Hematopoietic multipotent progenitor cell treated with erythropoietin and hydrocortisone succinate and interleukin-3 and kit ligand, for 4 days (in vitro differentiated cells): ENCODE measurements at regions not wholly inside any gene's neighbourhood (a gene's known extent, or its start where the extent isn't known, plus 50 kb on each side); places are given as distances from the start of the nearest gene placed in this dataset.

Experiments
- DNase-seq: peaks from one replicate; pipeline ENCODE4 v3.0.0-alpha.2; 2015

GRCh38 chr7:46854958-46855473 lies 726.9 kb downstream of the TNS3 start:
- DNase-seq: no peak

- DNase-seq: no peak
Measured at GRCh38 chr7:46853451-46853850, 728.5 kb downstream of the TNS3 start.

GRCh38 chr7:46852795-46853194 lies 729.1 kb downstream of the TNS3 start:
- no peak for DNase-seq

- DNase-seq: no peak
Measured at GRCh38 chr7:46850563-46851330, 731.2 kb downstream of the TNS3 start.

GRCh38 chr7:46848944-46849343 lies 733.0 kb downstream of the TNS3 start:
- DNase-seq: no peak

GRCh38 chr7:46848311-46848710 lies 733.6 kb downstream of the TNS3 start:
- no peak for DNase-seq

GRCh38 chr7:46847126-46847525 lies 734.8 kb downstream of the TNS3 start:
- no peak for DNase-seq

- DNase-seq: no peak
Measured at GRCh38 chr7:46844486-46844885, 737.4 kb downstream of the TNS3 start.

GRCh38 chr7:46841248-46841647 lies 740.7 kb downstream of the TNS3 start:
- no peak for DNase-seq

GRCh38 chr7:46839651-46840050 lies 742.3 kb downstream of the TNS3 start:
- no peak for DNase-seq

- no peak for DNase-seq
Measured at GRCh38 chr7:46838463-46838862, 743.4 kb downstream of the TNS3 start.

GRCh38 chr7:46835556-46835955 lies 746.4 kb downstream of the TNS3 start:
- no peak for DNase-seq

- DNase-seq: no peak
Measured at GRCh38 chr7:46834921-46835320, 747.0 kb downstream of the TNS3 start.

- DNase-seq: no peak
Measured at GRCh38 chr7:46833197-46833596, 748.7 kb downstream of the TNS3 start.

- DNase-seq: no peak
Measured at GRCh38 chr7:46832136-46832535, 749.8 kb downstream of the TNS3 start.

GRCh38 chr7:46819819-46820218 lies 762.1 kb downstream of the TNS3 start:
- no peak for DNase-seq

GRCh38 chr7:46814516-46815250 lies 767.2 kb downstream of the TNS3 start:
- no peak for DNase-seq

GRCh38 chr7:46812101-46812675 lies 769.7 kb downstream of the TNS3 start:
- DNase-seq: no peak

GRCh38 chr7:46811529-46811928 lies 770.4 kb downstream of the TNS3 start:
- DNase-seq: no peak

- no peak for DNase-seq
Measured at GRCh38 chr7:46810986-46811385, 770.9 kb downstream of the TNS3 start.

- no peak for DNase-seq
Measured at GRCh38 chr7:46809886-46810285, 772.0 kb downstream of the TNS3 start.

GRCh38 chr7:46806856-46807255 lies 775.1 kb downstream of the TNS3 start:
- DNase-seq: no peak

GRCh38 chr7:46802479-46802878 lies 779.4 kb downstream of the TNS3 start:
- DNase-seq: no peak

- DNase-seq: no peak
Measured at GRCh38 chr7:46791188-46791587, 790.7 kb downstream of the TNS3 start.
